H1 (cell line): ENCODE measurements at regions not wholly inside any gene's neighbourhood (a gene's known extent, or its start where the extent isn't known, plus 50 kb on each side); places are given as distances from the start of the nearest gene placed in this dataset.

Source experiments
- CTCF ChIP-seq, 3 experiments: IDR thresholded peaks; 1 replicate in 2 of 3; 2 replicates in 1 of 3; pipeline versions ENCODE4 v1.5.1 to v1.6.1; 2011; ENCODE audit warnings: low read length in 3 of 3, mild to moderate bottlenecking in 3 of 3, inconsistent platforms in 2 of 3, low read depth in 1 of 3, moderate library complexity in 1 of 3; ENCODE audit not compliant: insufficient read depth in 1 of 3; ENCODE audit errors: control extremely low read depth in 1 of 3
- TF ChIP-seq, protein P1 (sequence below): fragments of 300-600 bp; sonication (generic); IDR thresholded peaks from 2 replicates; pipeline ENCODE4 v1.7.1; 2012; ENCODE audit warnings: low read length, moderate library complexity, mild to moderate bottlenecking, inconsistent platforms; ENCODE audit not compliant: insufficient replicate concordance

DNA sequence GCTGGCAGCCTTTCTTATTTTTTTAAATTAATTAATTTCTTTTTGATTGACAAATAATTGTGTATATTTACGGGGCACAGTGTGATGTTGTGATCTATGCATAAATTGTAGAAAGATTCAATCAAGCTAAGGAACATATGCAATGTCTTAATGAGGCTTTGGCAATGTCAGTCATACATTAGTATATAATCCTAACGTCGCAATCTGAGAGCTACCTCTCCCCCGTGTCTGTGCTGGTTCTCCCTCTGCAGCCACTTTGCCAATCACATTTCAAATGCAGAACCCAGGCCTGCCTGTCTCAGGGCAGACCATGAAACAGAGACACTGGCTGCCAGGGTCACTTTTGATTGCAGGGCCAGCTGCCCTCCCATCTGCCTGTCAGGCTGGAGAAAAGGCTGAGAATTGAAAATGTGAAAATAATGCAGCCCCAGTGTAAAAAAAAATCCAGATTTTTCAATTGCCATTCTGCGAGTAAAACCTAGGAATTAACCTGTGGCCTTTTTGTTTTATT lies 56.3 kb downstream of the SLC24A2 start (continued):
- TF ChIP-seq, protein P1, sequence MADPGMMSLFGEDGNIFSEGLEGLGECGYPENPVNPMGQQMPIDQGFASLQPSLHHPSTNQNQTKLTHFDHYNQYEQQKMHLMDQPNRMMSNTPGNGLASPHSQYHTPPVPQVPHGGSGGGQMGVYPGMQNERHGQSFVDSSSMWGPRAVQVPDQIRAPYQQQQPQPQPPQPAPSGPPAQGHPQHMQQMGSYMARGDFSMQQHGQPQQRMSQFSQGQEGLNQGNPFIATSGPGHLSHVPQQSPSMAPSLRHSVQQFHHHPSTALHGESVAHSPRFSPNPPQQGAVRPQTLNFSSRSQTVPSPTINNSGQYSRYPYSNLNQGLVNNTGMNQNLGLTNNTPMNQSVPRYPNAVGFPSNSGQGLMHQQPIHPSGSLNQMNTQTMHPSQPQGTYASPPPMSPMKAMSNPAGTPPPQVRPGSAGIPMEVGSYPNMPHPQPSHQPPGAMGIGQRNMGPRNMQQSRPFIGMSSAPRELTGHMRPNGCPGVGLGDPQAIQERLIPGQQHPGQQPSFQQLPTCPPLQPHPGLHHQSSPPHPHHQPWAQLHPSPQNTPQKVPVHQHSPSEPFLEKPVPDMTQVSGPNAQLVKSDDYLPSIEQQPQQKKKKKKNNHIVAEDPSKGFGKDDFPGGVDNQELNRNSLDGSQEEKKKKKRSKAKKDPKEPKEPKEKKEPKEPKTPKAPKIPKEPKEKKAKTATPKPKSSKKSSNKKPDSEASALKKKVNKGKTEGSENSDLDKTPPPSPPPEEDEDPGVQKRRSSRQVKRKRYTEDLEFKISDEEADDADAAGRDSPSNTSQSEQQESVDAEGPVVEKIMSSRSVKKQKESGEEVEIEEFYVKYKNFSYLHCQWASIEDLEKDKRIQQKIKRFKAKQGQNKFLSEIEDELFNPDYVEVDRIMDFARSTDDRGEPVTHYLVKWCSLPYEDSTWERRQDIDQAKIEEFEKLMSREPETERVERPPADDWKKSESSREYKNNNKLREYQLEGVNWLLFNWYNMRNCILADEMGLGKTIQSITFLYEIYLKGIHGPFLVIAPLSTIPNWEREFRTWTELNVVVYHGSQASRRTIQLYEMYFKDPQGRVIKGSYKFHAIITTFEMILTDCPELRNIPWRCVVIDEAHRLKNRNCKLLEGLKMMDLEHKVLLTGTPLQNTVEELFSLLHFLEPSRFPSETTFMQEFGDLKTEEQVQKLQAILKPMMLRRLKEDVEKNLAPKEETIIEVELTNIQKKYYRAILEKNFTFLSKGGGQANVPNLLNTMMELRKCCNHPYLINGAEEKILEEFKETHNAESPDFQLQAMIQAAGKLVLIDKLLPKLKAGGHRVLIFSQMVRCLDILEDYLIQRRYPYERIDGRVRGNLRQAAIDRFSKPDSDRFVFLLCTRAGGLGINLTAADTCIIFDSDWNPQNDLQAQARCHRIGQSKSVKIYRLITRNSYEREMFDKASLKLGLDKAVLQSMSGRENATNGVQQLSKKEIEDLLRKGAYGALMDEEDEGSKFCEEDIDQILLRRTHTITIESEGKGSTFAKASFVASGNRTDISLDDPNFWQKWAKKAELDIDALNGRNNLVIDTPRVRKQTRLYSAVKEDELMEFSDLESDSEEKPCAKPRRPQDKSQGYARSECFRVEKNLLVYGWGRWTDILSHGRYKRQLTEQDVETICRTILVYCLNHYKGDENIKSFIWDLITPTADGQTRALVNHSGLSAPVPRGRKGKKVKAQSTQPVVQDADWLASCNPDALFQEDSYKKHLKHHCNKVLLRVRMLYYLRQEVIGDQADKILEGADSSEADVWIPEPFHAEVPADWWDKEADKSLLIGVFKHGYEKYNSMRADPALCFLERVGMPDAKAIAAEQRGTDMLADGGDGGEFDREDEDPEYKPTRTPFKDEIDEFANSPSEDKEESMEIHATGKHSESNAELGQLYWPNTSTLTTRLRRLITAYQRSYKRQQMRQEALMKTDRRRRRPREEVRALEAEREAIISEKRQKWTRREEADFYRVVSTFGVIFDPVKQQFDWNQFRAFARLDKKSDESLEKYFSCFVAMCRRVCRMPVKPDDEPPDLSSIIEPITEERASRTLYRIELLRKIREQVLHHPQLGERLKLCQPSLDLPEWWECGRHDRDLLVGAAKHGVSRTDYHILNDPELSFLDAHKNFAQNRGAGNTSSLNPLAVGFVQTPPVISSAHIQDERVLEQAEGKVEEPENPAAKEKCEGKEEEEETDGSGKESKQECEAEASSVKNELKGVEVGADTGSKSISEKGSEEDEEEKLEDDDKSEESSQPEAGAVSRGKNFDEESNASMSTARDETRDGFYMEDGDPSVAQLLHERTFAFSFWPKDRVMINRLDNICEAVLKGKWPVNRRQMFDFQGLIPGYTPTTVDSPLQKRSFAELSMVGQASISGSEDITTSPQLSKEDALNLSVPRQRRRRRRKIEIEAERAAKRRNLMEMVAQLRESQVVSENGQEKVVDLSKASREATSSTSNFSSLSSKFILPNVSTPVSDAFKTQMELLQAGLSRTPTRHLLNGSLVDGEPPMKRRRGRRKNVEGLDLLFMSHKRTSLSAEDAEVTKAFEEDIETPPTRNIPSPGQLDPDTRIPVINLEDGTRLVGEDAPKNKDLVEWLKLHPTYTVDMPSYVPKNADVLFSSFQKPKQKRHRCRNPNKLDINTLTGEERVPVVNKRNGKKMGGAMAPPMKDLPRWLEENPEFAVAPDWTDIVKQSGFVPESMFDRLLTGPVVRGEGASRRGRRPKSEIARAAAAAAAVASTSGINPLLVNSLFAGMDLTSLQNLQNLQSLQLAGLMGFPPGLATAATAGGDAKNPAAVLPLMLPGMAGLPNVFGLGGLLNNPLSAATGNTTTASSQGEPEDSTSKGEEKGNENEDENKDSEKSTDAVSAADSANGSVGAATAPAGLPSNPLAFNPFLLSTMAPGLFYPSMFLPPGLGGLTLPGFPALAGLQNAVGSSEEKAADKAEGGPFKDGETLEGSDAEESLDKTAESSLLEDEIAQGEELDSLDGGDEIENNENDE, result no peak
- TF ChIP-seq CTCF (IDR thresholded peaks at IDR 0.05; ENCODE audit: control extremely low read depth in 1 of 3, insufficient read depth in 1 of 3, low read depth in 1 of 3, low read length in 3 of 3), result no peak
